K562 (cell line): ENCODE measurements at regions not wholly inside any gene's neighbourhood (a gene's known extent, or its start where the extent isn't known, plus 50 kb on each side); places are given as distances from the start of the nearest gene placed in this dataset.

Experiments
- ATAC-seq: fragments of 200-7000 bp; cut with Tn5 transposase; 3 replicates; pipeline ENCODE4 v1.9.1; 2020; ENCODE audit warnings: moderate library complexity
- BruUV-seq: library from RNA; stranded (reverse); fragments of 400-500 nt; replicated peaks from 2 replicates; lab custom pipeline; 2021; lab: Mats Ljungman, UMichigan
- CTCF ChIA-PET: fragments of 300-600 bp; formaldehyde crosslinking; extraction: SDS; loops from one replicate; lab custom pipeline; 2021; ENCODE audit warnings: low intra/inter-chr PET ratio; lab: Yijun Ruan, JAX
- POLR2A ChIA-PET: fragments of 300-600, 350-650 bp; sonication (Branson Sonifier 250); formaldehyde crosslinking; extraction: SDS; loops from one replicate; lab custom pipeline; 2021; ENCODE audit warnings: antibody characterized with exemption, inconsistent platforms; lab: Yijun Ruan, JAX
- DNase-seq, 4 experiments: peaks; one replicate each; pipeline versions ENCODE4 v3.0.0 to v3.0.0-alpha.2; 2011 to 2018; ENCODE audit warnings: low spot score in 3 of 4, mixed read lengths in 3 of 4; ENCODE audit errors: extremely low read depth in 1 of 4
- FAIRE-seq: peaks from 2 replicates; lab custom pipeline; 2011; peaks lifted over from hg19 to GRCh38; lab: Jason Lieb, UNC
- H2AFZ ChIP-seq: 2 replicates; pipeline ENCODE4 v1.6.0; 2011; ENCODE audit warnings: low read depth, low read length, control low read depth, inconsistent platforms
- H3K27ac ChIP-seq: fragments of 200-600 bp; 3 replicates; pipeline ENCODE4 v1.8.0; 2011; ENCODE audit warnings: low read depth, mild to moderate bottlenecking, control low read depth, inconsistent platforms, low read length, moderate library complexity, mixed read lengths; ENCODE audit errors: extremely low read depth
- H3K27me3 ChIP-seq, 2 experiments: fragments of 300-600 bp in 1 of 2; 2 replicates in 1 of 2; 3 replicates in 1 of 2; pipeline versions ENCODE4 v1.6.0 to v1.8.0; 2011; ENCODE audit warnings: inconsistent platforms in 2 of 2, low read length in 2 of 2, mild to moderate bottlenecking in 1 of 2, mixed read lengths in 1 of 2, moderate library complexity in 1 of 2; ENCODE audit not compliant: control insufficient read depth in 2 of 2, insufficient read depth in 2 of 2
- H3K36me3 ChIP-seq: fragments of 300-600 bp; 3 replicates; pipeline ENCODE4 v1.8.0; 2011; ENCODE audit warnings: mild to moderate bottlenecking, low read length, inconsistent platforms; ENCODE audit not compliant: control insufficient read depth, insufficient read depth
- H3K4me1 ChIP-seq, 2 experiments: fragments of 200-600 bp in 1 of 2; replicated peaks in 1 of 2; 2 replicates in 1 of 2; 3 replicates in 1 of 2; pipeline versions ENCODE4 v1.5.1 to v1.8.0; 2011; ENCODE audit warnings: inconsistent platforms in 2 of 2, low read length in 2 of 2, mild to moderate bottlenecking in 1 of 2, mixed read lengths in 1 of 2, moderate library complexity in 1 of 2; ENCODE audit not compliant: control insufficient read depth in 2 of 2, insufficient read depth in 2 of 2
- H3K4me2 ChIP-seq: 2 replicates; pipeline ENCODE4 v1.6.1; 2011; ENCODE audit warnings: low read length, control low read depth, inconsistent platforms, mixed read lengths; ENCODE audit not compliant: insufficient read depth
- H3K4me3 ChIP-seq: fragments of 200-600 bp; sonication (generic), shearing (Covaris generic); 2 replicates; pipeline ENCODE4 v1.5.1; 2016; ENCODE audit warnings: control low read depth, inconsistent platforms
- H3K79me2 ChIP-seq: fragments of 200-600 bp; 3 replicates; pipeline ENCODE4 v1.8.0; 2011; ENCODE audit warnings: low read length, inconsistent platforms; ENCODE audit not compliant: control insufficient read depth, insufficient read depth
- H3K9ac ChIP-seq, 2 experiments: 2 replicates each; pipeline versions ENCODE4 v1.6.0 to v1.6.1; 2011; ENCODE audit warnings: low read depth in 2 of 2, low read length in 2 of 2, control low read depth in 1 of 2, inconsistent platforms in 1 of 2, mild to moderate bottlenecking in 1 of 2, mixed read lengths in 1 of 2; ENCODE audit not compliant: insufficient read depth in 1 of 2
- H3K9me1 ChIP-seq: one replicate; pipeline ENCODE4 v1.6.0; 2011; ENCODE audit warnings: inconsistent platforms, mild to moderate bottlenecking, low read length, moderate library complexity; ENCODE audit not compliant: control insufficient read depth, insufficient read depth
- H3K9me3 ChIP-seq: replicated peaks from 2 replicates; pipeline ENCODE4 v1.5.1; 2011; ENCODE audit warnings: low read depth, low read length, inconsistent platforms; ENCODE audit not compliant: control insufficient read depth, insufficient read depth
- H4K20me1 ChIP-seq: replicated peaks from 2 replicates; pipeline ENCODE4 v1.6.1; 2011; ENCODE audit warnings: low read length, inconsistent platforms, mixed read lengths; ENCODE audit not compliant: control insufficient read depth, insufficient read depth
- FOXK1 ChIP-seq: sonication (generic); formaldehyde crosslinking; IDR thresholded peaks from 2 replicates; pipeline ENCODE4 v1.8.0; 2022; ENCODE audit warnings: missing genetic modification reagents, mild to moderate bottlenecking, borderline replicate concordance
- HBP1 ChIP-seq: fragments of 450-650 bp; formaldehyde crosslinking; IDR thresholded peaks from 2 replicates; pipeline ENCODE4 v1.4.0; 2022; ENCODE audit warnings: missing genetic modification characterization
- KAT7 ChIP-seq: sonication (generic); formaldehyde crosslinking; IDR thresholded peaks from 2 replicates; pipeline ENCODE4 v1.8.0; 2022; ENCODE audit warnings: missing genetic modification reagents, mild to moderate bottlenecking, borderline replicate concordance
- MAX ChIP-seq: sonication (generic); formaldehyde crosslinking; IDR thresholded peaks from 2 replicates; pipeline ENCODE4 v1.9.0; 2022; ENCODE audit warnings: mild to moderate bottlenecking, missing genetic modification reagents
- RBM15 ChIP-seq: fragments of 200-400 bp; formaldehyde crosslinking; IDR thresholded peaks from 2 replicates; pipeline ENCODE4 v1.6.1; 2018; ENCODE audit warnings: mild to moderate bottlenecking, low read length, moderate library complexity; ENCODE audit not compliant: insufficient read depth
- TAL1 ChIP-seq: fragments of 450-650 bp; IDR thresholded peaks from 2 replicates; pipeline ENCODE4 v1.6.1; 2016; ENCODE audit warnings: mild to moderate bottlenecking
- TBL1XR1 ChIP-seq, 2 experiments: IDR thresholded peaks; 2 replicates each; pipeline ENCODE4 v1.6.1; 2012; ENCODE audit warnings: improper control_type of control experiment in 2 of 2, low read length in 2 of 2, mild to moderate bottlenecking in 1 of 2
- TFAM ChIP-seq: fragments of 250-450 bp; sonication (Bioruptor Pico); conservative IDR thresholded peaks from 2 replicates; pipeline ENCODE4 v1.5.0; 2021; ENCODE audit warnings: mild to moderate bottlenecking, moderate library complexity
- ZNF124 ChIP-seq: sonication (generic); formaldehyde crosslinking; IDR thresholded peaks from 2 replicates; pipeline ENCODE4 v1.8.1; 2022; ENCODE audit warnings: missing genetic modification reagents
- ZNF282 ChIP-seq: sonication (generic); formaldehyde crosslinking; IDR thresholded peaks from 2 replicates; pipeline ENCODE4 v1.8.1; 2023; ENCODE audit warnings: missing genetic modification reagents
- ZNF551 ChIP-seq: fragments of 250-450 bp; sonication (Bioruptor Pico); IDR thresholded peaks from 2 replicates; pipeline ENCODE4 v1.5.0; 2021; ENCODE audit warnings: mild to moderate bottlenecking, moderate library complexity
- ZNF592 ChIP-seq: fragments of 450-650 bp; IDR thresholded peaks from 2 replicates; pipeline ENCODE4 v1.6.1; 2017; ENCODE audit warnings: antibody characterized with exemption, mild to moderate bottlenecking
- ZNF780A ChIP-seq: fragments of 250-450 bp; sonication (Bioruptor Pico); IDR thresholded peaks from 2 replicates; pipeline ENCODE4 v1.5.0; 2021; ENCODE audit warnings: mild to moderate bottlenecking
- WGBS: fragments of 100-300 bp; shearing (Covaris generic); methylation state at CpG from one replicate; pipeline ENCODE4 v1.1.6; 2016; ENCODE audit warnings: low coverage, mixed read lengths; ENCODE audit not compliant: insufficient coverage; ENCODE audit errors: missing lambda C conversion rate; 5-methylcytosine and 5-hydroxymethylcytosine counted together
- in situ Hi-C: fragments of 300-500 bp; cut with MboI; formaldehyde crosslinking; loops from 4 replicates; pipeline ENCODE4 v1.15.0; 2018; ENCODE audit warnings: inconsistent platforms, mixed read lengths
- intact Hi-C: fragments of 100-400 bp; cut with micrococcal nuclease; formaldehyde crosslinking; loops from 2 replicates; pipeline ENCODE4 v1.14.2; 2022

- in situ Hi-C loops (no loop called here), intact Hi-C loops (loop anchor here (5.0 to 10.0 kb wide), 2 partner anchors 39 to 109 kb away; partner anchors contain the start of gene MYEOV)
- no TSS peak for BruUV-seq
- Histone ChIP-seq H3K9me3 (peaks cover 2% of the 10 kb centered on the region; the same call in 1 of the 2 replicates), H3K79me2 (no peaks in the 10 kb centered on the region), H3K9ac (no peak overlapping the region), H3K4me1 (peaks cover 42 to 71% of the 10 kb centered on the region in 2 experiments), H2AFZ (peak overlapping the region; percentile 51), H3K36me3 (no peaks in the 10 kb centered on the region), H3K4me3 (no peak overlapping the region), H3K9me1 (no peaks in the 10 kb centered on the region), H4K20me1 (no peaks in the 10 kb centered on the region), H3K27ac (no peak overlapping the region; the same call in 2 of the 3 replicates), H3K4me2 (no peak overlapping the region; the same call in 1 of the 2 replicates), H3K27me3 (no peaks in the 10 kb centered on the region)
- TF ChIP-seq ZNF124 (CRISPR knock-in tag): no peak
- no peak for TF ChIP-seq ZNF780A (CRISPR knock-in tag)
- TF ChIP-seq RBM15: no peak
- TF ChIP-seq ZNF551 (CRISPR knock-in tag): no peak
- TF ChIP-seq KAT7: no peak
- TF ChIP-seq HBP1 (CRISPR knock-in tag): no peak
- TF ChIP-seq ZNF282: no peak
- no peak for TF ChIP-seq TBL1XR1 (IDR thresholded peaks at IDR 0.05; ENCODE audit: low read length in 2 of 2)
- TF ChIP-seq FOXK1 (CRISPR knock-in tag): 0 out of 2 replicates have a peak, but pooled peaks have one; percentile 3
- TF ChIP-seq MAX: peak; percentile 21; the same call in 1 of the 2 replicates
- peak; percentile 17; the same call in 1 of the 2 replicates for TF ChIP-seq ZNF592
- TF ChIP-seq TAL1: no peak
- TF ChIP-seq TFAM (CRISPR knock-in tag): no peak
- no peak for ATAC-seq
- CTCF ChIA-PET: no interaction called here
- DNase-seq: no peak
- POLR2A ChIA-PET: interaction anchor here (0.5 kb wide), 1 partner anchor 22 kb away, joined by 3 read pairs; no protein-coding TSS in a partner anchor
- no peak for FAIRE-seq
- WGBS: 71% methylated on average over 8 of the region's 8 CpGs
Measured at GRCh38 chr11:69403556-69404215, 77.8 kb upstream of the LINC01488 start.
